Endodermal cell (in vitro differentiated cells): ENCODE measurements at regions not wholly inside any gene's neighbourhood (a gene's known extent, or its start where the extent isn't known, plus 50 kb on each side); places are given as distances from the start of the nearest gene placed in this dataset.

ENCODE experiments used
- DNase-seq: peaks from one replicate; pipeline ENCODE4 v3.0.0-alpha.2; 2017
- H3K27ac ChIP-seq: 2 replicates; pipeline ENCODE4 v1.5.1; 2013; ENCODE audit warnings: mild to moderate bottlenecking, low read depth, low read length, moderate library complexity
- H3K27me3 ChIP-seq: 2 replicates; pipeline ENCODE4 v1.6.1; 2013; ENCODE audit warnings: mild to moderate bottlenecking, low read length, moderate library complexity; ENCODE audit not compliant: insufficient read depth, control insufficient read depth, poor library complexity, severe bottlenecking
- H3K36me3 ChIP-seq: 2 replicates; pipeline ENCODE4 v1.7.0; 2013; ENCODE audit warnings: mild to moderate bottlenecking, low read length, moderate library complexity; ENCODE audit not compliant: control insufficient read depth, insufficient read depth
- H3K4me1 ChIP-seq: one replicate; pipeline ENCODE4 v1.7.0; 2013; ENCODE audit warnings: low read length; ENCODE audit not compliant: control insufficient read depth, insufficient read depth
- H3K4me3 ChIP-seq: 2 replicates; pipeline ENCODE4 v1.5.1; 2013; ENCODE audit warnings: mild to moderate bottlenecking, low read length, moderate library complexity
- H3K9ac ChIP-seq: 2 replicates; pipeline ENCODE4 v1.6.1; 2013; ENCODE audit warnings: mild to moderate bottlenecking, low read length, moderate library complexity; ENCODE audit not compliant: poor library complexity, severe bottlenecking; ENCODE audit errors: extremely low read depth
- H3K9me3 ChIP-seq: 2 replicates; pipeline ENCODE4 v1.6.1; 2013; ENCODE audit warnings: mild to moderate bottlenecking, low read length, moderate library complexity; ENCODE audit not compliant: control insufficient read depth
- H3K27ac Mint-ChIP-seq: 2 replicates; pipeline ENCODE4 v1.8.0; 2020; ENCODE audit warnings: mixed read lengths
- H3K27me3 Mint-ChIP-seq: 2 replicates; pipeline ENCODE4 v1.8.0; 2021; ENCODE audit warnings: mild to moderate bottlenecking, mixed read lengths; ENCODE audit not compliant: insufficient read depth
- H3K36me3 Mint-ChIP-seq: 2 replicates; pipeline ENCODE4 v1.8.0; 2020; ENCODE audit warnings: low read depth, mixed read lengths
- H3K4me1 Mint-ChIP-seq: 2 replicates; pipeline ENCODE4 v1.8.0; 2020; ENCODE audit warnings: mixed read lengths
- H3K4me3 Mint-ChIP-seq: 2 replicates; pipeline ENCODE4 v1.8.0; 2020; ENCODE audit warnings: mild to moderate bottlenecking, moderate library complexity, mixed read lengths
- H3K9me3 Mint-ChIP-seq: 2 replicates; pipeline ENCODE4 v1.8.0; 2020; ENCODE audit warnings: mild to moderate bottlenecking, mixed read lengths
- CTCF ChIP-seq: fragments of 200-600 bp; sonication (generic); conservative IDR thresholded peaks from 2 replicates; pipeline ENCODE4 v1.5.0; 2021; ENCODE audit warnings: antibody characterized with exemption, mild to moderate bottlenecking
- WGBS, 2 experiments: methylation state at CpG; one replicate each; pipeline versions ENCODE4 v1.1.5 to v1.1.7; 2013; ENCODE audit warnings: missing lambda C conversion rate in 2 of 2, mixed read lengths in 1 of 2; ENCODE audit not compliant: insufficient coverage in 1 of 2, insufficient read length in 1 of 2; 5-methylcytosine and 5-hydroxymethylcytosine counted together

GRCh38 chr10:130806426-130806825 is 505.1 kb downstream of the TCERG1L start:
- H3K27ac Mint-ChIP-seq, result no peak overlapping the region

GRCh38 chr10:130807096-130807495 is 504.4 kb downstream of the TCERG1L start:
- Histone ChIP-seq H3K27ac (no peak overlapping the region), H3K4me3 (no peak overlapping the region), H3K27me3 (no peaks in the 10 kb centered on the region), H3K9me3 (no peaks in the 10 kb centered on the region), H3K36me3 (no peaks in the 10 kb centered on the region), H3K4me1 (no peaks in the 10 kb centered on the region), H3K9ac (no peak overlapping the region)
- WGBS, 2 experiments, result 95 to 100% methylated on average over 1 to 5 of the region's 5 CpGs
- Mint-ChIP-seq H3K27ac (no peak overlapping the region), H3K4me1 (no peaks in the 10 kb centered on the region), H3K4me3 (no peak overlapping the region), H3K27me3 (no peaks in the 10 kb centered on the region), H3K9me3 (no peaks in the 10 kb centered on the region), H3K36me3 (no peaks in the 10 kb centered on the region)
- DNase-seq, result peak; percentile 14
- no peak for TF ChIP-seq CTCF

More at GRCh38 chr10:130806426-130806825, 505.1 kb downstream of the TCERG1L start:
- no peaks in the 10 kb centered on the region for H3K4me1 Mint-ChIP-seq
- Histone ChIP-seq H3K27ac (no peak overlapping the region), H3K4me3 (no peak overlapping the region), H3K4me1 (no peaks in the 10 kb centered on the region), H3K9ac (no peak overlapping the region), H3K9me3 (no peaks in the 10 kb centered on the region), H3K36me3 (no peaks in the 10 kb centered on the region), H3K27me3 (no peaks in the 10 kb centered on the region)
- DNase-seq, result peak; percentile 20
- no peaks in the 10 kb centered on the region for H3K36me3 Mint-ChIP-seq
- H3K27me3 Mint-ChIP-seq, result no peaks in the 10 kb centered on the region
- H3K9me3 Mint-ChIP-seq, result no peaks in the 10 kb centered on the region
- no peak overlapping the region for H3K4me3 Mint-ChIP-seq
- WGBS, 2 experiments, result 95 to 97% methylated on average over 8 to 12 of the region's 12 CpGs
- TF ChIP-seq CTCF, result no peak

- peak; percentile 28 for DNase-seq
- H3K36me3 Mint-ChIP-seq, result no peaks in the 10 kb centered on the region
- WGBS, 2 experiments, result 94 to 98% methylated on average over 6 to 9 of the region's 9 CpGs
These were observed 503.8 kb downstream of the TCERG1L start for GRCh38 chr10:130807721-130808120.

More at GRCh38 chr10:130807721-130808120, 503.8 kb downstream of the TCERG1L start:
- H3K36me3 ChIP-seq, result no peaks in the 10 kb centered on the region
- Mint-ChIP-seq H3K27ac (no peak overlapping the region), H3K4me3 (no peak overlapping the region), H3K4me1 (no peaks in the 10 kb centered on the region), H3K27me3 (no peaks in the 10 kb centered on the region), H3K9me3 (no peaks in the 10 kb centered on the region)
- no peak overlapping the region for H3K4me3 ChIP-seq
- H3K9ac ChIP-seq, result no peak overlapping the region
- no peak overlapping the region for H3K27ac ChIP-seq
- H3K27me3 ChIP-seq, result no peaks in the 10 kb centered on the region
- TF ChIP-seq CTCF, result no peak
- H3K4me1 ChIP-seq, result no peaks in the 10 kb centered on the region
- no peaks in the 10 kb centered on the region for H3K9me3 ChIP-seq
